ENCODE measurements at regions not wholly inside any gene's neighbourhood (a gene's known extent, or its start where the extent isn't known, plus 50 kb on each side); places are given as distances from the start of the nearest gene placed in this dataset.

- Histone ChIP-seq H3K4me1 (ENCODE audit: insufficient read depth, low read length) (no peaks in the 10 kb centered on the region), H3K27me3 (ENCODE audit: low read length) (no peaks in the 10 kb centered on the region), H2AFZ (ENCODE audit: low read length) (no peak overlapping the region), H3K9ac (ENCODE audit: low read length) (no peak overlapping the region), H3K27ac (ENCODE audit: low read length) (no peak overlapping the region), H3F3A (ENCODE audit: low read length, unreplicated experiment) (no peaks in the 10 kb centered on the region), H4K20me1 (ENCODE audit: low read length) (no peaks in the 10 kb centered on the region), H3K4me3 (ENCODE audit: low read length) (no peak overlapping the region), H3K9me3 (ENCODE audit: low read length) (no peaks in the 10 kb centered on the region), H3K79me2 (ENCODE audit: low read length) (no peaks in the 10 kb centered on the region), H3K36me3 (ENCODE audit: low read depth, low read length) (no peaks in the 10 kb centered on the region), H3K4me2 (ENCODE audit: low read length) (no peak overlapping the region), H3K9me2 (replicated peaks; ENCODE audit: low read length) (no peaks in the 10 kb centered on the region)
- intact Hi-C loops (cut with micrococcal nuclease) = no loop called here
- ChIA-PET CTCF (no interaction called here), POLR2A (ENCODE audit: unreplicated experiment) (interaction anchor here (0.6 kb wide), 1 partner anchor 67 kb away, joined by 3 read pairs; no protein-coding TSS in a partner anchor)
- TF ChIP-seq EZH2 (IDR thresholded peaks at IDR 0.05; ENCODE audit: low read length, unreplicated experiment) (no peak), EZH2phosphoT487 (IDR thresholded peaks at IDR 0.05; ENCODE audit: borderline replicate concordance, low read length) (no peak), CTCF (conservative IDR thresholded peaks at IDR 0.05; ENCODE audit: low read depth, low read length) (no peak)
- DNase-seq (no peak), ATAC-seq (no peak)
- BruUV-seq (replicated peaks) = no TSS peak
Observed at GRCh38 chr12:91523831-91524230, 341.2 kb upstream of the DCN start.

- Histone ChIP-seq H3K4me3 (ENCODE audit: low read length) (no peak overlapping the region), H3F3A (ENCODE audit: low read length, unreplicated experiment) (no peaks in the 10 kb centered on the region), H3K9me3 (ENCODE audit: low read length) (no peaks in the 10 kb centered on the region), H3K9me2 (replicated peaks; ENCODE audit: low read length) (no peaks in the 10 kb centered on the region), H3K4me2 (ENCODE audit: low read length) (no peak overlapping the region), H3K27me3 (ENCODE audit: low read length) (no peaks in the 10 kb centered on the region), H4K20me1 (ENCODE audit: low read length) (no peaks in the 10 kb centered on the region), H3K9ac (ENCODE audit: low read length) (no peak overlapping the region), H3K27ac (ENCODE audit: low read length) (no peak overlapping the region), H3K36me3 (ENCODE audit: low read depth, low read length) (no peaks in the 10 kb centered on the region), H3K4me1 (ENCODE audit: insufficient read depth, low read length) (no peaks in the 10 kb centered on the region), H2AFZ (ENCODE audit: low read length) (no peak overlapping the region), H3K79me2 (ENCODE audit: low read length) (no peaks in the 10 kb centered on the region)
- ATAC-seq = no peak
- no peak for DNase-seq
- no peak for TF ChIP-seq EZH2 (IDR thresholded peaks at IDR 0.05; ENCODE audit: low read length, unreplicated experiment)
- TF ChIP-seq CTCF (conservative IDR thresholded peaks at IDR 0.05; ENCODE audit: low read depth, low read length) = no peak
- TF ChIP-seq EZH2phosphoT487 (IDR thresholded peaks at IDR 0.05; ENCODE audit: borderline replicate concordance, low read length) = no peak
- ChIA-PET POLR2A (ENCODE audit: unreplicated experiment) (no interaction called here), CTCF (no interaction called here)
- no TSS peak for BruUV-seq (replicated peaks)
- intact Hi-C loops (cut with micrococcal nuclease) = no loop called here
Observed at GRCh38 chr12:91516695-91517047, 334.1 kb upstream of the DCN start.

- CTCF ChIA-PET = no interaction called here
Observed at GRCh38 chr12:91515944-91516694, 333.5 kb upstream of the DCN start.

More at GRCh38 chr12:91515944-91516694, 333.5 kb upstream of the DCN start:
- Histone ChIP-seq H3K79me2 (ENCODE audit: low read length) (no peaks in the 10 kb centered on the region), H3K9me2 (replicated peaks; ENCODE audit: low read length) (no peaks in the 10 kb centered on the region), H2AFZ (ENCODE audit: low read length) (no peak overlapping the region), H4K20me1 (ENCODE audit: low read length) (no peaks in the 10 kb centered on the region), H3K27ac (ENCODE audit: low read length) (no peak overlapping the region), H3K4me1 (ENCODE audit: insufficient read depth, low read length) (no peaks in the 10 kb centered on the region), H3K4me2 (ENCODE audit: low read length) (no peak overlapping the region), H3K4me3 (ENCODE audit: low read length) (no peak overlapping the region), H3F3A (ENCODE audit: low read length, unreplicated experiment) (no peaks in the 10 kb centered on the region), H3K27me3 (ENCODE audit: low read length) (no peaks in the 10 kb centered on the region), H3K9me3 (ENCODE audit: low read length) (no peaks in the 10 kb centered on the region), H3K9ac (ENCODE audit: low read length) (no peak overlapping the region), H3K36me3 (ENCODE audit: low read depth, low read length) (no peaks in the 10 kb centered on the region)
- no peak for ATAC-seq
- POLR2A ChIA-PET (ENCODE audit: unreplicated experiment) = no interaction called here
- intact Hi-C loops (cut with micrococcal nuclease) = no loop called here
- no peak for DNase-seq
- BruUV-seq (replicated peaks) = no TSS peak
- TF ChIP-seq EZH2phosphoT487 (IDR thresholded peaks at IDR 0.05; ENCODE audit: borderline replicate concordance, low read length) = no peak
- no peak for TF ChIP-seq CTCF (conservative IDR thresholded peaks at IDR 0.05; ENCODE audit: low read depth, low read length)
- TF ChIP-seq EZH2 (IDR thresholded peaks at IDR 0.05; ENCODE audit: low read length, unreplicated experiment) = no peak

All from PC-3 (cell line).